B cell (primary cell): ENCODE measurements at regions not wholly inside any gene's neighbourhood (a gene's known extent, or its start where the extent isn't known, plus 50 kb on each side); places are given as distances from the start of the nearest gene placed in this dataset.

Experiments used
- ATAC-seq: fragments of 200-7000 bp; cut with Tn5 transposase; one replicate; pipeline ENCODE4 v1.10.0; 2021; ENCODE audit warnings: low read depth, mild to moderate bottlenecking, moderate number of reproducible peaks, moderate library complexity
- CTCF ChIA-PET: fragments of 350-600 bp; sonication (Branson Sonifier 250); formaldehyde crosslinking; loops from one replicate; lab custom pipeline; 2021; ENCODE audit warnings: antibody characterized with exemption, inconsistent platforms; lab: Charles Lee
- POLR2A ChIA-PET: fragments of 350-600 bp; sonication (Branson Sonifier 250); formaldehyde crosslinking; loops from one replicate; lab custom pipeline; 2021; ENCODE audit warnings: antibody characterized with exemption; lab: Charles Lee
- DNase-seq: peaks from one replicate; pipeline ENCODE4 v3.0.0; 2013
- H2AFZ ChIP-seq: 2 replicates; pipeline ENCODE4 v1.6.1; 2012; ENCODE audit warnings: mild to moderate bottlenecking, low read depth, low read length; ENCODE audit not compliant: insufficient read depth, poor library complexity, severe bottlenecking
- H3K27ac ChIP-seq, 2 donors: 1 replicate in 1 of 2; 2 replicates in 1 of 2; pipeline ENCODE4 v1.5.1; 2012 to 2013; ENCODE audit warnings: low read length in 2 of 2, mild to moderate bottlenecking in 2 of 2, moderate library complexity in 1 of 2
- H3K27me3 ChIP-seq, 4 experiments: fragments of 200-600 bp in 1 of 4; sonication (generic) in 1 of 4; replicated peaks in 1 of 4; 1 replicate in 2 of 4; 2 replicates in 2 of 4; pipeline versions ENCODE4 v1.6.1 to v1.7.0; 2013 to 2016; ENCODE audit warnings: low read length in 3 of 4, mild to moderate bottlenecking in 2 of 4, mixed read lengths in 1 of 4, moderate library complexity in 1 of 4; ENCODE audit not compliant: insufficient read depth in 4 of 4, control insufficient read depth in 3 of 4; ENCODE audit errors: control extremely low read depth in 1 of 4
- H3K36me3 ChIP-seq, 2 experiments: replicated peaks in 1 of 2; 1 replicate in 1 of 2; 2 replicates in 1 of 2; pipeline versions ENCODE4 v1.6.1 to v1.7.1; 2013; ENCODE audit warnings: low read length in 1 of 2; ENCODE audit not compliant: insufficient read depth in 2 of 2, control insufficient read depth in 1 of 2; ENCODE audit errors: control extremely low read depth in 1 of 2, extremely low read depth in 1 of 2
- H3K4me1 ChIP-seq, 2 donors: fragments of 200-600 bp in 1 of 2; sonication (generic) in 1 of 2; 1 replicate in 1 of 2; 2 replicates in 1 of 2; pipeline versions ENCODE4 v1.5.1 to v1.6.1; 2013 to 2017; ENCODE audit warnings: low read length in 2 of 2; ENCODE audit not compliant: control insufficient read depth in 2 of 2, insufficient read depth in 2 of 2
- H3K4me2 ChIP-seq: replicated peaks from 2 replicates; pipeline ENCODE3; 2012; ENCODE audit warnings: mild to moderate bottlenecking, low read depth, low read length; ENCODE audit not compliant: poor library complexity, severe bottlenecking
- H3K4me3 ChIP-seq, 5 experiments: fragments of 200-600 bp in 1 of 5; sonication (generic) in 1 of 5; 1 replicate in 3 of 5; 2 replicates in 2 of 5; pipeline versions ENCODE4 v1.5.1 to v1.7.0; 2011 to 2016; ENCODE audit warnings: low read length in 4 of 5, mild to moderate bottlenecking in 4 of 5, low read depth in 2 of 5, control low read depth in 1 of 5, moderate library complexity in 1 of 5; ENCODE audit not compliant: insufficient read depth in 1 of 5; ENCODE audit errors: control extremely low read depth in 1 of 5, extremely low read depth in 1 of 5
- H3K79me2 ChIP-seq: fragments of 200-600 bp; sonication (generic); one replicate; pipeline ENCODE4 v1.6.0; 2016; ENCODE audit warnings: low read length; ENCODE audit not compliant: control insufficient read depth, insufficient read depth
- H3K9ac ChIP-seq: fragments of 200-600 bp; sonication (generic); 2 replicates; pipeline ENCODE4 v1.6.1; 2017; ENCODE audit warnings: mild to moderate bottlenecking, low read length, moderate library complexity
- H3K9me3 ChIP-seq, 3 donors: one replicate each; pipeline versions ENCODE4 v1.6.1 to v1.7.1; 2013; ENCODE audit warnings: low read length in 2 of 3; ENCODE audit not compliant: control insufficient read depth in 2 of 3, insufficient read depth in 1 of 3; ENCODE audit errors: control extremely low read depth in 1 of 3
- H4K20me1 ChIP-seq: 2 replicates; pipeline ENCODE4 v1.6.0; 2012; ENCODE audit warnings: mild to moderate bottlenecking, low read length; ENCODE audit not compliant: insufficient read depth, control insufficient read depth, poor library complexity, severe bottlenecking
- H3K27ac Mint-ChIP-seq: one replicate; pipeline ENCODE4 v1.8.0; 2021; ENCODE audit warnings: mixed read lengths
- H3K27me3 Mint-ChIP-seq: one replicate; pipeline ENCODE4 v1.8.0; 2021; ENCODE audit warnings: mixed read lengths
- H3K4me1 Mint-ChIP-seq: one replicate; pipeline ENCODE4 v1.8.0; 2021; ENCODE audit warnings: mixed read lengths
- H3K4me3 Mint-ChIP-seq: one replicate; pipeline ENCODE4 v1.8.0; 2021; ENCODE audit warnings: mixed read lengths
- H3K9me3 Mint-ChIP-seq: one replicate; pipeline ENCODE4 v1.8.0; 2022; ENCODE audit warnings: mixed read lengths; ENCODE audit not compliant: insufficient read depth
- CTCF ChIP-seq: fragments of 200-600 bp; IDR thresholded peaks from one replicate; pipeline ENCODE4 v1.8.0; 2022; ENCODE audit warnings: antibody characterized with exemption, mild to moderate bottlenecking
- EZH2 ChIP-seq: IDR thresholded peaks from 2 replicates; pipeline ENCODE4 v1.6.1; 2012; ENCODE audit warnings: borderline replicate concordance, low read depth, mild to moderate bottlenecking, moderate library complexity, low read length; ENCODE audit not compliant: insufficient read depth, poor library complexity, severe bottlenecking
- WGBS: methylation state at CpG from one replicate; pipeline ENCODE4 v1.1.5; 2013; ENCODE audit warnings: missing lambda C conversion rate; ENCODE audit not compliant: insufficient coverage; 5-methylcytosine and 5-hydroxymethylcytosine counted together
- intact Hi-C: fragments of 100-400 bp; cut with micrococcal nuclease; formaldehyde crosslinking; loops from one replicate; pipeline ENCODE4 v1.10.0; 2022

GRCh38 chr7:414681-415560, 104.7 kb downstream of the PDGFA start:
- TF ChIP-seq EZH2 (no peak), CTCF (no peak)
- 98% methylated on average over 31 of the region's 35 CpGs for WGBS
- Histone ChIP-seq H3K9me3 (peaks cover 0 to 37% (median 8%) of the 10 kb centered on the region in 3 donors), H3K4me2 (no peak overlapping the region), H4K20me1 (no peaks in the 10 kb centered on the region), H3K4me3 (no peak overlapping the region), H2AFZ (no peak overlapping the region), H3K27ac (no peak overlapping the region), H3K4me1 (peaks cover 0 to 3% of the 10 kb centered on the region in 2 donors), H3K36me3 (no peaks in the 10 kb centered on the region), H3K9ac (no peak overlapping the region), H3K27me3 (no peaks in the 10 kb centered on the region), H3K79me2 (no peaks in the 10 kb centered on the region)
- CTCF ChIA-PET, result no interaction called here
- Mint-ChIP-seq H3K4me1 (peaks cover 4% of the 10 kb centered on the region), H3K27me3 (no peaks in the 10 kb centered on the region), H3K27ac (no peak overlapping the region), H3K9me3 (peaks cover 2% of the 10 kb centered on the region), H3K4me3 (no peak overlapping the region)
- ATAC-seq, result no peak
- POLR2A ChIA-PET, result no interaction called here
- intact Hi-C loops, result no loop called here
- DNase-seq, result no peak
